GM19035 (cell line): ENCODE measurements at regions not wholly inside any gene's neighbourhood (a gene's known extent, or its start where the extent isn't known, plus 50 kb on each side); places are given as distances from the start of the nearest gene placed in this dataset.

Experiments
- ATAC-seq: cut with Tn5 transposase; IDR thresholded peaks from one replicate; pipeline ENCODE4 v1.9.1; 2021; ENCODE audit not compliant: unreplicated experiment

- ATAC-seq, result no peak
These were observed 403.0 kb upstream of the RBMS3 start for GRCh38 chr3:28877912-28878311.

- no peak for ATAC-seq
These were observed 390.5 kb upstream of the RBMS3 start for GRCh38 chr3:28890373-28890772.

GRCh38 chr3:28891485-28891884, 389.4 kb upstream of the RBMS3 start:
- no peak for ATAC-seq

GRCh38 chr3:28900301-28900700, 380.6 kb upstream of the RBMS3 start:
- ATAC-seq, result no peak

- ATAC-seq, result no peak
These were observed 379.9 kb upstream of the RBMS3 start for GRCh38 chr3:28901018-28901417.

GRCh38 chr3:28903171-28903601, 377.7 kb upstream of the RBMS3 start:
- no peak for ATAC-seq

GRCh38 chr3:28905798-28906197, 375.1 kb upstream of the RBMS3 start:
- no peak for ATAC-seq

GRCh38 chr3:28906561-28907310, 374.1 kb upstream of the RBMS3 start:
- no peak for ATAC-seq

- ATAC-seq, result no peak
These were observed 373.3 kb upstream of the RBMS3 start for GRCh38 chr3:28907616-28908015.

GRCh38 chr3:28912120-28912885, 368.6 kb upstream of the RBMS3 start:
- no peak for ATAC-seq

GRCh38 chr3:28915741-28916500, 364.9 kb upstream of the RBMS3 start:
- ATAC-seq, result no peak

GRCh38 chr3:28916713-28917499, 364.0 kb upstream of the RBMS3 start:
- ATAC-seq, result peak; percentile 85

GRCh38 chr3:28917895-28918475, 362.9 kb upstream of the RBMS3 start:
- no peak for ATAC-seq

- ATAC-seq, result no peak
These were observed 358.5 kb upstream of the RBMS3 start for GRCh38 chr3:28922376-28922775.

GRCh38 chr3:28923994-28924393, 356.9 kb upstream of the RBMS3 start:
- ATAC-seq, result no peak

- no peak for ATAC-seq
These were observed 356.0 kb upstream of the RBMS3 start for GRCh38 chr3:28924744-28925360.

GRCh38 chr3:28933337-28933736, 347.5 kb upstream of the RBMS3 start:
- ATAC-seq, result no peak

- peak; percentile 57 for ATAC-seq
These were observed 346.6 kb upstream of the RBMS3 start for GRCh38 chr3:28934126-28934813.

GRCh38 chr3:28935146-28935545, 345.7 kb upstream of the RBMS3 start:
- ATAC-seq, result no peak
